Activated T-cell treated with anti-CD3 and anti-CD28 coated beads for 4 hours (primary cell): ENCODE measurements at regions not wholly inside any gene's neighbourhood (a gene's known extent, or its start where the extent isn't known, plus 50 kb on each side); places are given as distances from the start of the nearest gene placed in this dataset.

Experiments used
- DNase-seq: peaks from one replicate; pipeline ENCODE4 v3.0.0-alpha.2; 2020

DNA sequence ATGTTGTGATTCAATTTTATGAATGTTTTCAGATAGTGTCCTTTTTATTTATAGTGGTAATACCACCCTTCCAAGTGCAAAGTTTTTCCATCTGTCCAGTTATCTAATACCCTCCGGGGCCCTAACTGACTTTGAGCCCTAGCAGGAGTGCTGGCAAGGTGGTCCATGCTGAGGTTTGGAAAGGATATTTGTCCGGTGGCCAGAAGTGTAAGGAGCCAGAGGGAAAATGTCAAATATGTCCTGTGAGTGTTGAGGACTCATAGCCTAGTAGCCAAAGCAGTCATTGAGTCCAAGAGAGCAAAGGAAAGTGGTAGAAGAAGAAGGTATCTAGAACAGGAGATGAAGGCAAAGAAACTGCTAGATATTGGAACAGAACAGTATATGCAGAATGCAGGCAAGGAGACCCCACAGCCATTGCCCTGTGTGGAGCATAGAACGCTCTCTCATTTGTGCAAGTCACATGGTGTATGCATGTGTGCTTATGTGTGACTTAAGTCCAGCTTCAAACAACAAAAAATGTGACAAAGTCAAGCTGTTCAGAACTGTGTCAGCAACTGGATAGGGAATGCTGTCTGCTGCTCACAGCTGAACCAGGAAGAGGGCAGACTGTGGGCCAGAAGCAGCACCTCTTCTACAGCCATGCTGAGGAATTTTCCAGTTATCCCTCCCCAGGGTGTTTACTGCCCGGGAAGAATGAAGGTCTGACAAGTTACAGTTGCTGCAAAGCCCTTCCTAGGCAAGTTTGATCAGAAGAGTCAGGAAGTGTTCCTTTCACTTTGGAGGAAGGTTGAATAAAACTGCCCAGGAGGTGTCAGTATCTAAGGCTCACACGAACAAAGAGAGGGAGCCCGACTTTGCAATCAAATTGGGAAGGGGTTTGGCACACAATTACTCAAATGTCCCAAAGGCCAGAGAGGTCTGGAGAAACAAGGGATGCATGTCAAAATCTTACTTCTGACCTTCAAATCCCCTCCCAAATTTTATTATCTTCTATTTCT is 463.3 kb upstream of the DMAC1 start:
- no peak for DNase-seq

DNA sequence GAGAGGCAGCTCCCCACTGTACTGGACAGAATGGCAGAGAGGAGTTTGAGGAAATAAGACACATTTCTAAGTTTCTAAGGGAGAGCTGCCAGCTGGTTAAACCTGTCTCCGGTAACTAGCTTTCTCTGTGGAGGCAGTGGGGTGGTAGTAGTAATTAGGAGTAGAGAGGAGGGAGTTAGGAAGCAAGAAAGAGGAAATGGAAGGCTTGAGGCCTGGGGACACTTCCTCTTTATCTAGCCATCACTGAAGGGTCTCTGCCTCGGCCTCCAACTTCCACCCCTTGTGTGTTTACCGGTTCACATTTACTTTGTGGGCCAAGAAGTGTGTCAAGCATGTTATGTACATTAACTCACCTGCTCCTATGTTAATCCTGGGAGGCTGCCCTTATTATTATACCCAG is 462.2 kb upstream of the DMAC1 start:
- DNase-seq = no peak

DNA sequence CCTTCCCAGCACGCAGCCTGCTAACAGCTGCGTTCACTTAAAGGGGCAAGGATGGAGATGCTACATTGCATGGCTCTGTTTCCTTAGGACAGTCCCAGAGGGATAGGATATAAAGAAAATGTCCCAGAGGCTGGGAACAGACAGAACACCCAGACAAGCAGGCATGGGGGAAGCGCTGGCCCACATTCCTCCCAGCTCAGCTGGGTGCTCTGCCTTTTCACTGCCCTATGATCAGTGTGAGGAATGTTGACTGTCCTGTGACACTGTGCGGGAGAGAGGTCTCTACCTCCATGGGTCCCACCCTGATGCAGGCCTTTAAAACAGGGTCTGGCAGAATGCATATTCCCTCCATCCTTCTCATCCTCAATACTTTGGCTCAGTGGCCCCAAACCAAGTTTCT is 459.4 kb upstream of the DMAC1 start:
- DNase-seq = no peak

DNA sequence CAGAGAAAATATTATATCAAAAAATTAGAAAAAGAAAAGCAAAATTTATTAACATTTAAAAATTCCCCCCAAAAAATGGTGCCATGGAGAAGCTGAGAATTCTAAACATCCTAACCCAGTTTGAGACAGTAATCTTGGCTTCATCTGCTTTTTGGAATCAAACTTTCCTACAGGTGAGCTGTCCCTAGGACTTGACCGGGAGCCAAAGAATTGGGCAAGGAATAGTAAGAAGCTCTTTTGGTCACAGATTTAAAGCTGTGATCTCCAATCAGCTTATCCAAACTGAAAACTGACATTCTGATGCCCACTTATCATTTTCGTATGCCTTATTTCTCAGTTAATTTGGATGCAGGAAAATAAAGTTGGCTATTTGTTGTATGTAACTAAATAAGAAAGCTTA is 457.3 kb upstream of the DMAC1 start:
- no peak for DNase-seq

DNA sequence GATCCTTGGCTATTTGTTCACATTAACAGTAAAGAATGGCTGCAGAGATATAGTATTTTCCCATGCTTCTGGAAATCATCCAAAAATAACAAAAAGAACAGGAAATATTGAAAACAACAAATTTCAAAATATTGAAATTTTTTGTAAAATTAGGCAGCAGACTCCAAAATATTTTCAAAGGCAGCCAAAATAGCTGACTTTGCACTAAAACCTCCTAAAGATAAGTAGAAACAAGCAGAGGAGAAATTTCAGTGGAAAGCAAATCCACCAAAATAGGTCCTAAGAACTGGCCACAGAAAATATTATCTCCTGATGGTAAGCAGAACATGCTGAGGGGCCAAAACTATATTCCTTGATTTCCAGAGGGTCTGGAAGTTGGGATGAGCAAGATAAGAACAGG is 456.3 kb upstream of the DMAC1 start:
- no peak for DNase-seq

DNA sequence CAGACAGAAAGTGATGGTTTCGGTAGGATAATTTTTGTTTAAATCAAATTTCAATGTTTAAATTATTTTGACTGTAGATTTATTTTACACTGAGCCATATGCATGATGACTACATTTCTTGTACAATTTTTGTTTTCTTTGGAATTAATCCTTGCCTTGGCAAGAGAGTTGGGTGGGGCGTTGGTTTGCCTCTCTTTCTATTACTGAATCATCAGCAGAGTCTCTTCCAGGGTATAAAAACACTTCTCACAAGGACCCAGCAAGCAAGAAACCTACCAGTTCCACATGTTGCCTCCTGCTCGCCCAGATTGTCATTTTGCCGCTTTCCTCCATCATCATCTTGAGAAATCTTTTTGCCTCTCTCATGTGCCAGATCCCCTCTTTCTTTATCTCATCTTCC is 455.0 kb upstream of the DMAC1 start:
- no peak for DNase-seq

DNA sequence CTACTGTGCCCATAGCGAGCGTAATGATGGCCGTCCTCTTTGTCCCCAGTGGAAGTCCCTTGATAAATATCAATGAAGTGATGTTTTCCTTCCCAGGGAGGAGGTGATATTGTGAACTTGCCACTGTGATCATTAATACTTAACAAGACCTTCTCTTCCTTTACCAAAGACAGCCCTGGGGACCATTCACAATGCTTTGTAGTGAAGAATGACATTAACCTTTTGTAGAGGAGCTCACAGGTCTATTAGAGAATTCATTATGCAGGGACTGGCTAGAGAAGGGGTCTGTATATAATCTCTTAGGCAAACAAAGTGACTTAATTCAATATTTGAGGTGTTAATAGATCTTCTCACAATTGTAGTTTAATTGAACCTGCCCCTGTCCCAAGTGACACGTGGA is 452.9 kb upstream of the DMAC1 start:
- DNase-seq = no peak

DNA sequence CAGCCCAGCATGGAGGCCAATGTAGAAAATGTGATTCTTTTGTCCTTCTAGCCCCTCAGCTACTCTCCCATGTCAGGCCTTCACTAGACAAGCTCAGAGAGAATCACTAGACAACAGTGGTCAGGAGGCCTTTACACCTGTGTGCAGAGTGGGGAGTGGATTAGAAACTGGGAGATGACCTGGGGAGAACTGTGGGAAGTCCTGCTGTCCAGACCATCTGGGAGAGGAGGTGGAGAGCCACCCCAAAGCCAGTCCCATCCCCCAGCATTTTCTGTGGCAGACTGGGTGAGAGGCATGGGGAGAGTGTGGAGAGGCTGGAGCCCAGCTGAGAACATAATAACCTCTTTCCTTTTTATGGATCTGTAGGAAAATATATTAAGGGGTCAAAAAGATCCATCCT is 452.0 kb upstream of the DMAC1 start:
- DNase-seq = no peak

DNA sequence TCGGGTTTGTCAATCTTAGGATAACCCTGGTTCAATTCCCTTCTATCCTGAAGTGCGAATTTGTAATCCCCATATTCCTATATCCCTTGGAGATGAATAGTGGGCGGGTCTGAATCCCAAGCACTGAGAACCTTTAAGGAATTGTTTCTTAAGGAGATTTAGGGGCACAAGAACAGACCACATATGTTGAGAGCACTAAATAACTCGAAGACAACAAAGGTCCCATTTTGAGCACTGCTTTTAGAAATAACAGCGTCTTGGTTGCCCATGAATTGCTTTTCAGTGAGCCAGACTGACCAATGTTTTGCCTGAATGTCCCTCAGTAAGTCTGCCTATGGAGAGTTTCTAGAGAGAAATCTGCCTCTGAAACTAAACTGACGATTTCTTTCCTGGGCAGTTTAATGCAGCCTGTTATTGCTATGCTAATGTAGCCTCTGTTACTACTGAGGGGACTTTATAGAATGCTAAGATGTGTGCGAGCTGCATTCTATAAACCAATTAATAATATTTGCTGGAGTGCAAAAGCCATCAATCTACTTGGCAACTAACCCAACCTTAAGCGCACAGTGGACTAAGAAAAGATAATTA is 445.0 kb upstream of the DMAC1 start:
- DNase-seq = no peak

DNA sequence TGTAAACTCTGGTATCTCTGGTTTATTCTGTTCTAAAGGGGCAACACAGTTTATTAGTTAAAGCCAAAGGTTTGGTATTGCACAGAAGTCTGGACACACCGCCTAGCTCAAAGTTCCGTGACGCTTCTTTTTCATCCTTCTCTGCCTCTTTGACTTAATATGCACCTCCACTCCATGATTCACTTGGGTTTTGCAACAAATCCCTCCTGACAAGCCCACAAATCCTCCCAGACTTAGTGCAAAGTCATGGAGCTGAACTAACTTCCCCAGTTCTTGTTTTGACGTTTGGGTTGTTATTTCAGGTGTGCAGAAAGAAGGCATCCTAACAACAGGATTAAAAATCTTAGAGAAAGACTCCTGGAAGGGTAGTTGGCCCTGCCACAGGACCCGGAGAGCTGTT is 441.6 kb upstream of the DMAC1 start:
- DNase-seq = no peak

DNA sequence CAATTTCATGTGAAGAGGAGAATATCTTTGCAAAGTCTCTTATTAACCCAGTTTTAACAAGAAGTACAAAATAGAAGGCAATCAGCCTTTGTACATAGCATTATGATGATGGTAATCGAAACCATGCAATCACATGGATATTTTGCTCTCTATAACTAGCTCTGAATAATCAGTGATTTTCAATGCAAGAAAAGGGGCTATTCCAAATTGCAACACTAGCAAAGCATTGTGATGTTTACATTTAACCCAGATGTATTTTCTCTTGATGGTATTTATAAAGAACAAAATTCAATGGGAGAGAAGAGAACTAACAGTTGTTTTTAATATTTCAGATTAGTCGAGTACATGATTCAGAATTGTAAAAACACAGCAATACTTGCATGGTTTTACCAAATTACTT is 437.5 kb upstream of the DMAC1 start:
- no peak for DNase-seq

DNA sequence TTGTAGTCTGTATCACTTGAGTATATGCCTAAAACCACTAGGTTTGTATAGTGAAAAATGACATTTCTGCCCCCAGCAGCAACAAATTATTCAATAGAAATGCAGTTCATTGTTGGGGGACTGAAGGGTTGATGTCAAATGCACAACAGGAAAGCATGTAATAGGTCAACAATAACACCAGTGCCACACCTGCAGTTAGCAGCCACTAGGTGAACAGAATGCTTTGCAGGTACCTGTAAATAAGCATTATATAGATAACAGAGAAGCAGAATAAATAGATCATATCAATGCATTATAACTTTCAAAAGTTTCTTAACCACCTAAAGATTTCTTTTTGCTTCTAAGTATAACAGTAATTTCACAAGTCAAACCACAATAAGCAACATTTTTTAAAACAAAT is 435.9 kb upstream of the DMAC1 start:
- DNase-seq = no peak

DNA sequence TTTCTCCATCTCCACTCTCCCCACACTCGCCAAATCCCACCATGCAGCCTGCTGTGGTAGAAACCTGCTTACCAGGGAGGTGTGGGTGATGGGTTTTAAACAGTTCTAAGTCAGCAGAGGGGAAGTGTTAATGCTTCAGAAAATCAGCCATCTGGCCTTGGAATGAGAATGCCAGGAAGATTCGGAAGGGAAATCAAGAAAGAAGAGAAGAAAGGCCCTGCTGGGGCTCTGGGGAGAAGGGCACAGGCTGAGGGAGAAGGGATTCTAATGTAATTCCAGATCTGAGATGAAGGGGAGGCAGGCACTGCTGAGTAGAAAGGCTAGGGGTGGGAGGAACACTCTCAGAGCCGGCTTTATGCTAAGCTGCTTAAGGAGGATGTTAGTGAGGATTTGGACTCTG is 434.7 kb upstream of the DMAC1 start:
- no peak for DNase-seq

DNA sequence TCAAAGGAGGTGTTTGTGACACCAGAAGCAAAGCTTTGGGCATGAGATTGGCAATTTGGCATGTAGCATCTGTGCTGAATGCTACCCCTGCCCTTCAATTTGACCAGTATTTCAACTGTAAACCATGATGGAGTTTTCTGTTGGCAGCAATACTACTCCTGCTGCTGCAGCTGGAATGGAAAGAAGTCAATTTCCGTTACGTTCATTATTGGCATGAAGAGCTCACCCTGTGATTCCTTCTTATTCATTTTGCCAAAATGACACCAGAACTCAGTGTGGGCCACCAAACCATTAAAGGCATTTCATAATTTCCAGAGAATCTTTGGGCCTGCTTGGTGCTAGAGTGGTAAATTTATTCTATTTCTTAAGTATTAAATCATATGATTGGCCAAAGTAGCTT is 433.1 kb upstream of the DMAC1 start:
- no peak for DNase-seq

DNA sequence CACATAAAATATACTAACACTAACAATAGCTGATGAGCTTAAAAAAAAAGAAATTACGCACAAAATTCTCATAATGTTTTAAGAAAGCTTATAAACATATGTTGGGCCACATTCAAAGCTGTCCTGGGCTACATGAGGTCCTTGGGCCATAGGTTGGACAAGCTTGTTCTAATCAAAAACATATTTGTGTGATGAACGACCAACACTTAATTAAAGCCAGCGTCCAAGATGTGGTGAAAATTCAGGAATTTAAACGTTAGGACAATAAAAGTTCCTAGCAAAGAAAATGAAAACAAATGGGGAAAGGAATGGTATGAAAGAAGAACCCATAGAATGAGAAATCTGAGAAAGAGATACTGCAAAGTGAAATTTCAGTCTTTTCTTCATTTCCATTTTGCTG is 429.6 kb upstream of the DMAC1 start:
- no peak for DNase-seq

DNA sequence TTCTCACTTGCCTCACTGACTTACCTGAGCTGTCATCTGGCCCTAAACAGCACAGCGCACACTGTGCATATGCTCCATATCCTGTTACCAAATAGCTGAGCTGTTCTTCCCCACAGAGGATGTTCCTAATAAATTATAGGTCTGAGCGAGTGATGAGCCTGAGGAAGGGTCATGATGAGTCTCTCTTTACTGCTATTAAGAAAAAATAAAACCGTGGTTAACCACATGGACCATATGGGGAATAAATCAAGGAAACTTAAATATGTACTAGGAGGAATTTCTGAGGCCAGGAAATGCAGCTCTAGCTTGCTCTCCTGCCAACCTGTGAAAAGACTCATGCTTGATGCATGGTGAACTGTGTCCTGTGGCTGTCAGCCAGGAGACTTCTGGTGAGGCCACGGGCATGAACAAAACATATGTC is 424.8 kb upstream of the DMAC1 start:
- no peak for DNase-seq

DNA sequence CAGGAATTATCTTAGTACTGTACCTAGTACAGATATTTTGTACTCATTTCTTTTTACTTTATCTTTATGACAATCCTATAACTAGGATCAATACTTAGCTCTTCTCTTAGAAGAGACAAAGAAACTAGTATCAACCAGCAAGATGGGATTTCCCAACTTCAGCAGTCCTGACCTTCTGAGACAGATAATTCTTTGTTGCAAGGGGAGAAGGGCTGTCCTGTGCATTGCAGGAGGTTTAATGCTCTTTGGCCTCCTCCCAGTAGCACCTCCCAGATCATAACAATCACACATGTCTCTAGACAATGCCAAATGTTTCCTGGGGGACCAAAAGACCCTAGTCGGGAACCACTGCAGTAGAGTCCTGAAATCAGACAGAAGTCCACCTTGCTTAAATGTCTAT is 424.3 kb upstream of the DMAC1 start:
- no peak for DNase-seq

DNA sequence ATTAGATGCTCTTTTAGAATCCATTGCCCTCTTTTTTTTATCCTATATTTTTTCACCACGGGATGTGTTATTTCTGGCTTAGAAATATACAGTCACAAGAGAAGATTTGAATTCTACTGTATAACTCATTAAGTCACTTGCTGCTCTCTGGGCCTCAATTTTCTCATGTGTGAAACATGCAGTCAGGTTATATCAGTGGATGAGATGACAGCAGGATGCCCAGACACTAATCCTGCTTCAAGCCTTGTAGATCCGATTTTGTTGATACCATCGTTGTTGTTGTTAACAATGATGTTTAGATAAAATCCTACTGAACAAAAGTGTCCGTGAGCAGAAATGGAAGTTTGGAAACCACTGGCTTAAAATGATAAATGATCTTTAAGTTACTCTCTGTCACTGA is 421.9 kb upstream of the DMAC1 start:
- DNase-seq = no peak

DNA sequence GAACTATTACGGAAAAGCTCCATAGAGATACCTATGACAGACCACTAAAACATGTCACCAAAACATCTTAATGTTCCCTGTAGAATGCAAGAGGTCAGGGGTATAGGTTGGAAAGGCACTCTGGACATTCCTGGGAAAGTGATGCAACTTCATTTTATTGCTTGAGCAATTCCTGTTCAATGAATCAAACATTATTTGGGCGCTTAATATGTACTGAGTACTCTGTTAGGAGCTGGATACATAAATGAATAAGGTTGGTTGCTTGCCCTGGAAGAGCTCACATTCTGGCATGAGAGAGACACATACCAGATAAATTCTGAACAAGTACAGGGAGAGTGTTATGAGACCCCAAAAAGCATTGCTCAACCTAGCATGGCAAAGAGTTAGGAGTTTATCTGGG is 408.9 kb upstream of the DMAC1 start:
- no peak for DNase-seq

DNA sequence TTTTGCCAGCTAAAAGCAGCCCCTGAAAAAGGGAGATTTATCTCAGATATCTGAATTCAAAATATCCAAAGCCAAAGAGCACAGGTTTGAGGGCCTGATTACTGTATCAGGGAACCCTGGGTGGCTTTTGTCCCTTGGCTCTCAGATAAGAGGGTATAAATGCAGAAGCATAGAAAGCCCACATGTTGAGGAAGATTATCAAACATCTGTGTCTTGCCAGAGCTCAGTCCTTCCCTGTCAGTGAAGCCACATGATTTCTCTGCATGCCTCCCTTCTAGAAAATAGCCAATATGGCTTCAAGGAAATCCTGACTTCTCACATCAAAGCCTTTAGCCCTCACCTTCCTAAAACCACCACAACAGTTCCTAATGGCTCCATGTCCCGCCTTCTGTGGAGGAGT is 408.0 kb upstream of the DMAC1 start:
- no peak for DNase-seq

DNA sequence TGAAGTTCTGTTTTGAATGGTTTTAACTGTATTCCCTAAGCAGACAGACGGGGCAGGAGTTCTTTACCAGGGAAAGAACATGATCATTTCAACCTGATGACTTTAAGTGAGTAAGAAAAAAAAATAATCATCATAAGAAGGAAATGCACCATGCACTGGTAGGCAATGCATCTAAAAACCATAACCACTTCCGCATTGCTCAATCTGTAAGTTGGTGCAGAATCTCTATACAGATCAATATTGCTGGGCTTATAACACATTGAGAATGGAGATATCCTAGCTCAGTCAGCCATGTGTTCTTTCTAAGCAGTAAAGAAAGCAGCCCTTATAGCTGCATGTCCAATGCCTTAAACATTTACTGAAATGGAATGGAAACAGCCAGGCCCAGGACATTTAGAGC is 407.1 kb upstream of the DMAC1 start:
- no peak for DNase-seq

DNA sequence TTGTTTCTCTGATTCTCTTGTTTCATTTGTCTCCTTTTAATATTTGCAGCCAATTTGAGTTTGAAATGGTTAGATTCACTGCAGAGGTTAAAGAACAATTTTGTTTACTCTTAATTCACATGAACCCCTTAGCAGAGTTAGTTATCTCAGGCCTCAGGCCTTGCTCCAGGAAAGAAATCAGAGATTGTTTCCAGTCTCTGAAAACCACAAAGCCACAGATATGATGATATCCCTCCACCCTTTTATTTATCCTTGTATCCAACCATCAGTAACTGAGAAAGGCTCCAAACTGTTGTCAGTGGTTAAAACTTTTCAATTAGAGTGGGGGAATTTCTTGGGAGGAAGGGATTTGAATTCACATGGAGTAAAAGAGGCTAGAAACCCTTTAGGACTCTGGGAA is 406.0 kb upstream of the DMAC1 start:
- DNase-seq = no peak

DNA sequence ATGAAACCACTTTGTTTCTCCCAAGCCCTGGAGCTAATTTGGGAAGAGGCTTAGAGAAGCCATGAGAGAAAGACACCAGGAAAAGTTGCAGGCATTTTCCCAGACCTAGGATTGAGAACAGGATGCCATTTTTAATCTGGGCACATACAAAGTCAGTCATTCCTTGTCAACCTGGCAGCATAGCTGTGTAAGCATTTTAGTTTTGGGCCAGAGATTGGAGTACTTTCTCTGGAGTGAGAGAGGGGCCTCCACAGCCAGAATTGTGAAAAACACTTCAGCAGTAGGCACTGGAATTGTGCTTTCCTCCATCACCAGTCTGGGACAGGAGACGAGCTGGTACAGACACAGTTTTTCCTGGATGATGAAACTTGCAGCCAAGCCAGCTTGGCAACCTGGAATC is 390.3 kb upstream of the DMAC1 start:
- DNase-seq = no peak

DNA sequence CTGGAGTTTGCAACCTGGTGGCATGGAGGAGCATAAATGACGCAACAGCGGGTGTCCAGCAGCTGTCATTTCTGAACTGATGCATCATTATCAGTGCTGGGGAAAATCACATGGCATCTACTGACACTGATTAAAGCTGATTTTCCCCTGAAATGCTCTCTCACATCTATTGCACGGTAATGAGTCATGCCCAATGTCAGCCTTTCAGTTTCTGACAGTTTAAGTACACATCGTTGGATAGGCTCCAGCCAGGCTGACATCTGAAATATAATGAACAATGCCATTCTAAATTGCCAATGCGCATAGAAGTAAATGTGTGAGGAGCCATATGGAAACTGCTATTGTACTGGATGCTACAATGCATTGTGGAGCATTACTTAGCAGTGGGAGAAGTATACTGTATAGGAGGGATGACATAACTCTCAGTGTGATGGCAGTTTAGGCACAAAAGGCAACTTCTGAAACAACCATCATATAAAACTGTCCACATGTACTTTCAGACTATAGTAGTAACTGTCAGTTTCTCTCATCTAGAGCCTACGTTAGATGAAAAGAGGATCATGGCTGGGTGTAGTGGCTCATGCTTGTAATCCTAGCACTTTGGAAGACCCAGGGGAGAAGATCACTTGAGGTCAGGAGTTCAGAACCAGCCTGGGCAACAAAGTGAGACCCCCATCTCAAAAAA is 389.3 kb upstream of the DMAC1 start:
- DNase-seq = no peak
